ENCODE measurements at regions not wholly inside any gene's neighbourhood (a gene's known extent, or its start where the extent isn't known, plus 50 kb on each side); places are given as distances from the start of the nearest gene placed in this dataset.
A peak's percentile ranks its signal among the peaks of the same experiment; 100 is the strongest.

DNA sequence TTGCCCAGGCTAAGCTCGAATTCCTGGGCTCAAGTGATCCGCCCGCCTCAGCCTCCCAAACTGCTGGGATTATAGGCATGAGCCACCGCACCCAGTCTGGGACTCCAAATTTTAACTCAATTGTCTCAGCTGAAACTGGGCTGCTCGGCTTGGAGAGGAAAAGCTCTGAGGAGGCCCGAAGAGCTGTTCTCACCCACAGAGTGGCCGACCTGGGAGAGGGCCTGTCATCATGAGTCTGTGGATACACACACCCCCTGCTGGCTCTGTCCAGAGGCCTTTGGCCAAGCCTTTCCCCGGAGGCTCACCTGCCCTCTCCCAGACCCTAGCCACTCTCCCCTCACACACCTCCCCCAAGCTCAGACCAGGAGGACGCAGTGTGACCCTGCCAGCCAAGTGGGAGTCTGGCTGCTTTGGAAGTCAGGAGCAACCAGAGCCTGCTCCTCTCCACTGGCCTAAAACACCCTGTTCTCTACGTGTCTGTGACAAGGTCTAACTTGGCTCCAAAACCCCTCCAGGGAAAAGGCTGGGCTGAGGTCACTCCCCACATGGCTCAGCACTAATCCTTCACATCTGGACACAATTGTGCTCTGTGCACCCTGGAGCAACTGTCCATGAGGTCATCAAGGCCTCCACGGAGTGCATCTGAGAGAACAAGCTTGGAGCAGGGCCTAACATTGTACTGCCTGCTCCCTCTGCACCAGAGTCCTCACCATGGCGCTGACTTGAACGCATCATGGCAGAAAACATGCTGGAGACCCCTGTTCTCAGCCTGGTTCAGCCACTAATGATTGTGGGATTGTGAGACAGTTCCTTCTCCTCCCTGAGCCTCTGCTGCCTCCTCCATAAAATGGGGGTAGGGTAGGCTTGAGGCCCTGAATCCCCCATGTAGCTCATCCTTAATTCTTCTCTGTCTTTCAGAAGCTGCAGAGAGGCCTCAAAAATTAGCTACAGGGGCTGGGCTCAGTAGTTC, 49.9 kb upstream of the RAB6C start:
- DNase-seq = peak in 11 of 14 donors; percentile 10 to 75 (median 43)

Data from C1 segment of cervical spinal cord (tissue), 14 donors.